Hematopoietic multipotent progenitor cell treated with erythropoietin and hydrocortisone succinate and interleukin-3 and kit ligand, for 6 days (in vitro differentiated cells): ENCODE measurements at regions not wholly inside any gene's neighbourhood (a gene's known extent, or its start where the extent isn't known, plus 50 kb on each side); places are given as distances from the start of the nearest gene placed in this dataset.
"Not testable (repeated sequence)": the region's sequence is repeated elsewhere in the genome, so short reads cannot be mapped to it uniquely, and the experiment has no call there.

ENCODE experiments used
- DNase-seq: peaks from one replicate; pipeline ENCODE4 v3.0.0-alpha.2; 2015

- DNase-seq = no peak
These were observed 939.0 kb downstream of the LRFN5 start for GRCh38 chr14:42545636-42546035.

GRCh38 chr14:42541535-42542001 lies 934.9 kb downstream of the LRFN5 start:
- DNase-seq = no peak

- no peak for DNase-seq
These were observed 928.7 kb downstream of the LRFN5 start for GRCh38 chr14:42535397-42535796.

GRCh38 chr14:42533476-42533875 lies 926.8 kb downstream of the LRFN5 start:
- no peak for DNase-seq

- no peak for DNase-seq
These were observed 925.5 kb downstream of the LRFN5 start for GRCh38 chr14:42532194-42532593.

GRCh38 chr14:42527141-42527540 lies 920.5 kb downstream of the LRFN5 start:
- DNase-seq = no peak

- no peak for DNase-seq
These were observed 917.0 kb downstream of the LRFN5 start for GRCh38 chr14:42523666-42524065.

- DNase-seq = no peak
These were observed 911.3 kb downstream of the LRFN5 start for GRCh38 chr14:42517806-42518500.

- no peak for DNase-seq
These were observed 907.2 kb downstream of the LRFN5 start for GRCh38 chr14:42513837-42514236.

GRCh38 chr14:42510071-42510470 lies 903.4 kb downstream of the LRFN5 start:
- no peak for DNase-seq

GRCh38 chr14:42508209-42508946 lies 901.7 kb downstream of the LRFN5 start:
- DNase-seq = no peak

GRCh38 chr14:42504433-42504832 lies 897.8 kb downstream of the LRFN5 start:
- no peak for DNase-seq

- DNase-seq = no peak
These were observed 892.5 kb downstream of the LRFN5 start for GRCh38 chr14:42499137-42499536.

- DNase-seq = no peak
These were observed 883.9 kb downstream of the LRFN5 start for GRCh38 chr14:42490536-42490935.

- no peak for DNase-seq
These were observed 882.3 kb downstream of the LRFN5 start for GRCh38 chr14:42488965-42489364.

- DNase-seq = not testable (repeated sequence)
These were observed 875.8 kb downstream of the LRFN5 start for GRCh38 chr14:42482345-42482971.

GRCh38 chr14:42481714-42482113 lies 875.0 kb downstream of the LRFN5 start:
- not testable (repeated sequence) for DNase-seq

- DNase-seq = no peak
These were observed 873.6 kb downstream of the LRFN5 start for GRCh38 chr14:42480255-42480654.

- DNase-seq = no peak
These were observed 868.6 kb downstream of the LRFN5 start for GRCh38 chr14:42475289-42475688.

GRCh38 chr14:42470427-42470719 lies 863.7 kb downstream of the LRFN5 start:
- no peak for DNase-seq

- DNase-seq = no peak
These were observed 863.2 kb downstream of the LRFN5 start for GRCh38 chr14:42469637-42470426.

- no peak for DNase-seq
These were observed 854.0 kb downstream of the LRFN5 start for GRCh38 chr14:42460673-42461072.

GRCh38 chr14:42459171-42459685 lies 852.6 kb downstream of the LRFN5 start:
- DNase-seq = no peak
